GM23338 (cell line): ENCODE measurements at regions not wholly inside any gene's neighbourhood (a gene's known extent, or its start where the extent isn't known, plus 50 kb on each side); places are given as distances from the start of the nearest gene placed in this dataset.
A peak's percentile ranks its signal among the peaks of the same experiment; 100 is the strongest.

Experiments used
- ATAC-seq: fragments of 200-7000 bp; cut with Tn5 transposase; 3 replicates; pipeline ENCODE4 v1.9.1; 2020
- DNase-seq: peaks from one replicate; pipeline ENCODE4 v3.0.0-alpha.2; 2015; ENCODE audit warnings: low spot score
- H2AFZ ChIP-seq: fragments of 200-600 bp; sonication (generic); 2 replicates; pipeline ENCODE4 v1.8.0; 2016; ENCODE audit warnings: antibody characterized with exemption, mild to moderate bottlenecking, moderate library complexity
- H3F3A ChIP-seq: fragments of 200-600 bp; sonication (generic); replicated peaks from 2 replicates; pipeline ENCODE4 v1.8.0; 2017; ENCODE audit warnings: antibody characterized with exemption, mixed run types, low read depth
- H3K27ac ChIP-seq: fragments of 200-600 bp; sonication (generic); 2 replicates; pipeline ENCODE4 v1.6.1; 2016; ENCODE audit warnings: low read depth
- H3K27me3 ChIP-seq: fragments of 200-600 bp; sonication (generic); 2 replicates; pipeline ENCODE4 v1.8.0; 2016; ENCODE audit warnings: mild to moderate bottlenecking, mixed run types, moderate library complexity; ENCODE audit not compliant: insufficient read depth
- H3K36me3 ChIP-seq: fragments of 200-600 bp; sonication (generic); 2 replicates; pipeline ENCODE4 v1.8.0; 2016; ENCODE audit warnings: mild to moderate bottlenecking; ENCODE audit not compliant: insufficient read depth
- H3K4me1 ChIP-seq: fragments of 200-600 bp; sonication (generic); 2 replicates; pipeline ENCODE4 v1.8.0; 2016; ENCODE audit warnings: mild to moderate bottlenecking, moderate library complexity; ENCODE audit not compliant: insufficient read depth
- H3K4me2 ChIP-seq: fragments of 200-600 bp; sonication (generic); 2 replicates; pipeline ENCODE4 v1.7.1; 2017; ENCODE audit warnings: mixed run types
- H3K4me3 ChIP-seq: fragments of 200-600 bp; sonication (generic); 2 replicates; pipeline ENCODE4 v1.6.1; 2016; ENCODE audit warnings: mixed run types
- H3K79me2 ChIP-seq: fragments of 200-600 bp; sonication (generic); replicated peaks from 2 replicates; pipeline ENCODE4 v1.8.0; 2017; ENCODE audit warnings: mild to moderate bottlenecking; ENCODE audit not compliant: insufficient read depth
- H3K9me2 ChIP-seq: fragments of 200-600 bp; sonication (generic); 2 replicates; pipeline ENCODE4 v1.8.0; 2017; ENCODE audit not compliant: insufficient read depth
- H4K20me1 ChIP-seq: fragments of 200-600 bp; sonication (generic); replicated peaks from 2 replicates; pipeline ENCODE4 v1.8.0; 2017; ENCODE audit warnings: mild to moderate bottlenecking; ENCODE audit not compliant: insufficient read depth
- H3K27ac Mint-ChIP-seq: 2 replicates; pipeline ENCODE4 v1.8.0; 2020; ENCODE audit warnings: inconsistent platforms, mild to moderate bottlenecking, moderate library complexity, mixed read lengths
- H3K27me3 Mint-ChIP-seq: 3 replicates; pipeline ENCODE4 v1.8.0; 2022; ENCODE audit warnings: low read depth, mild to moderate bottlenecking, moderate library complexity, mixed read lengths, inconsistent platforms; ENCODE audit not compliant: insufficient read depth, poor library complexity
- H3K36me3 Mint-ChIP-seq: 3 replicates; pipeline ENCODE4 v1.8.0; 2021; ENCODE audit warnings: low read depth, mild to moderate bottlenecking, inconsistent platforms, moderate library complexity, mixed read lengths
- H3K4me1 Mint-ChIP-seq: 3 replicates; pipeline ENCODE4 v1.8.0; 2020; ENCODE audit warnings: mild to moderate bottlenecking, inconsistent platforms, mixed read lengths
- H3K4me3 Mint-ChIP-seq: 3 replicates; pipeline ENCODE4 v1.8.0; 2021; ENCODE audit warnings: moderate library complexity, mild to moderate bottlenecking, inconsistent platforms, mixed read lengths
- H3K9me3 Mint-ChIP-seq: 3 replicates; pipeline ENCODE4 v1.8.0; 2020; ENCODE audit warnings: moderate library complexity, mild to moderate bottlenecking, inconsistent platforms, mixed read lengths
- CTCF ChIP-seq, 2 experiments: fragments of 200-600 bp in 1 of 2; sonication (generic) in 1 of 2; conservative IDR thresholded peaks; 2 replicates each; pipeline versions ENCODE4 v1.5.1 to v1.6.1; 2016 to 2017; ENCODE audit warnings: antibody characterized with exemption in 2 of 2, low read depth in 2 of 2, mild to moderate bottlenecking in 2 of 2, moderate library complexity in 1 of 2
- ETS1 ChIP-seq: IDR thresholded peaks from 2 replicates; pipeline ENCODE4 v1.6.1; 2016; ENCODE audit warnings: antibody characterized with exemption
- NANOG ChIP-seq: IDR thresholded peaks from 2 replicates; pipeline ENCODE4 v1.6.1; 2016; ENCODE audit warnings: antibody characterized with exemption, borderline replicate concordance
- POLR2AphosphoS5 ChIP-seq: IDR thresholded peaks from 2 replicates; pipeline ENCODE4 v1.6.1; 2016; ENCODE audit warnings: antibody characterized with exemption, low read depth
- ZNF114 ChIP-seq: fragments of 250-450 bp; sonication (Bioruptor Pico); IDR thresholded peaks from 2 replicates; pipeline ENCODE4 v1.5.0; 2020; ENCODE audit warnings: mild to moderate bottlenecking, moderate library complexity
- ZNF331 ChIP-seq: fragments of 250-450 bp; sonication (Bioruptor Pico); IDR thresholded peaks from 2 replicates; pipeline ENCODE4 v1.5.0; 2020; ENCODE audit warnings: low read depth, mild to moderate bottlenecking, moderate library complexity
- ZNF462 ChIP-seq: fragments of 250-450 bp; sonication (Bioruptor Pico); IDR thresholded peaks from 2 replicates; pipeline ENCODE4 v1.5.0; 2020; ENCODE audit warnings: mild to moderate bottlenecking, moderate library complexity

GRCh38 chr11:100625041-100625440, 62.0 kb upstream of the ARHGAP42 start (continued):
- TF ChIP-seq ZNF462 (CRISPR knock-in tag) (no peak), NANOG (no peak), ZNF331 (no peak)

GRCh38 chr11:100629671-100630070, 57.4 kb upstream of the ARHGAP42 start:
- no peak overlapping the region for H3K4me3 Mint-ChIP-seq

More at GRCh38 chr11:100629671-100630070, 57.4 kb upstream of the ARHGAP42 start:
- Histone ChIP-seq H3K36me3 (no peaks in the 10 kb centered on the region), H3K27ac (no peak overlapping the region), H3K4me1 (no peaks in the 10 kb centered on the region), H3K9me2 (0 out of 2 replicates have a peak, but pooled peaks cover 3% of the 10 kb centered on the region), H4K20me1 (no peaks in the 10 kb centered on the region), H3K79me2 (no peaks in the 10 kb centered on the region), H3K4me3 (no peak overlapping the region), H3K27me3 (no peaks in the 10 kb centered on the region), H3K4me2 (no peak overlapping the region), H3F3A (no peaks in the 10 kb centered on the region), H2AFZ (no peak overlapping the region)
- DNase-seq (no peak), ATAC-seq (peak; percentile 52)
- TF ChIP-seq ETS1: no peak
- peak in 1 of 2 experiments; percentile 58; a peak in 2 of 4 replicates for TF ChIP-seq CTCF (conservative IDR thresholded peaks at IDR 0.05; ENCODE audit: low read depth in 2 of 2)
- no peak for TF ChIP-seq ZNF114 (CRISPR knock-in tag)
- TF ChIP-seq POLR2AphosphoS5: no peak
- Mint-ChIP-seq H3K4me1 (peaks cover 6% of the 10 kb centered on the region; the same call in 2 of the 3 replicates), H3K27ac (no peak overlapping the region; the same call in 1 of the 2 replicates), H3K36me3 (peaks cover under 1% of the 10 kb centered on the region; the same call in 2 of the 3 replicates), H3K9me3 (peaks cover 3% of the 10 kb centered on the region), H3K27me3 (no peaks in the 10 kb centered on the region)
